Upper lobe of left lung (tissue), 4 donors: ENCODE measurements at regions not wholly inside any gene's neighbourhood (a gene's known extent, or its start where the extent isn't known, plus 50 kb on each side); places are given as distances from the start of the nearest gene placed in this dataset.

Experiments used
- CTCF ChIP-seq, 6 experiments: fragments of 450-650 bp in 4 of 6; fragments of 200-600 bp in 2 of 6; sonication (generic) in 2 of 6; IDR thresholded peaks; one replicate each; pipeline ENCODE4 v1.5.1; 2016 to 2019; ENCODE audit warnings: antibody characterized with exemption in 6 of 6
- EP300 ChIP-seq, 4 donors: sonication (generic); formaldehyde crosslinking; IDR thresholded peaks; one replicate each; pipeline ENCODE4 v1.5.1; 2017; ENCODE audit warnings: antibody characterized with exemption in 4 of 4, control low read depth in 2 of 4
- POLR2AphosphoS5 ChIP-seq, 2 donors: sonication (generic); formaldehyde crosslinking; IDR thresholded peaks; one replicate each; pipeline ENCODE4 v1.5.1; 2017; ENCODE audit warnings: antibody characterized with exemption in 2 of 2

GRCh38 chr4:189765736-189766135, 174.9 kb upstream of the FRG1 start:
- no peak for TF ChIP-seq EP300 (IDR thresholded peaks at IDR 0.05)
- no peak for TF ChIP-seq CTCF (IDR thresholded peaks at IDR 0.05)
- no peak for TF ChIP-seq POLR2AphosphoS5 (IDR thresholded peaks at IDR 0.05)
